HG03565 (cell line): ENCODE measurements at regions not wholly inside any gene's neighbourhood (a gene's known extent, or its start where the extent isn't known, plus 50 kb on each side); places are given as distances from the start of the nearest gene placed in this dataset.

Experiments used
- ATAC-seq: cut with Tn5 transposase; IDR thresholded peaks from one replicate; pipeline ENCODE4 v1.9.1; 2021; ENCODE audit warnings: mild to moderate bottlenecking, moderate library complexity; ENCODE audit not compliant: unreplicated experiment

DNA sequence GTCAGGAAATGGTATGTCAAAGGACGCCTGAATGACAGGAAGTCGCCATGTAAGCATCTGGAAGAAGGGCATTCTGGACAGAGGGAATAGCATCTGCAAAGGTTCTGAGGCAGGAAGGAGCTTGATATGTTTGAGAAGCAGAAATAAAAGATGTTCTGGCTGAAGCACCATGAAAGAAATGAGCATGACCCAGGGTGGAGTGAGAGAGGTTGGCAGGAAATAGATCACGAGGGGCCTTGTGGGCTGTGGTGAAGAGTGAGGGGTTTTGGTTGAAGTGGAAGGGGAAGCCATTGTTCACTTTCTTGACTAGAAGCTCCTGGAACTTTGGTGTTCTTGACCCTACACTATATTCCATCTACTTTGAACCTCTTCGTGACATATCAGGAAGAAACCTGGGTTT is 99.4 kb upstream of the PARP11 start:
- ATAC-seq, result no peak

- no peak for ATAC-seq
Observed at GRCh38 chr12:3968523-3968922, 95.3 kb upstream of the PARP11 start.

- no peak for ATAC-seq
Observed at GRCh38 chr12:3967556-3968160, 94.5 kb upstream of the PARP11 start.

GRCh38 chr12:3966376-3966775 is 93.2 kb upstream of the PARP11 start:
- ATAC-seq, result no peak

- ATAC-seq, result no peak
Observed at GRCh38 chr12:3965046-3965445, 91.8 kb upstream of the PARP11 start.

DNA sequence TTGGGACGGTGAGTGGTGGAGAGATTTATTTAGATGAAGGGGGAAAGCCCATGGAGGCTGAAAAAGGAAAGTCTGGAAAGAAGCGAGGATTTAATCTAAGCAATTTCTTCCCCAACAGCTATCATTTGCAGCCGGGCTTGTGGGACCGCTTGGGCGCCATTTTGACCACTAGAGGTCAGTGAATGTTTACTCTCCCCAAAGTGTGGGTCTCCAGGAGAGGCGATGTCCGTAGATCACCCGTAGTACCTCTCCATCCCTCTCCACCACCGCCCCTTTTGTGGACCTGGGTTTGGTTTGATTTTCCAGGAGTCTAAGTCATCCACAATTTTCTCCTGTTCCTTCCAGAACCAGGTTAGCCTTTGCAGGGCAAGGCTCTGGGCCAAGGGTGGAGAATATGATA is 91.2 kb upstream of the PARP11 start:
- ATAC-seq, result no peak

- no peak for ATAC-seq
Observed at GRCh38 chr12:3962631-3963483, 89.7 kb upstream of the PARP11 start.

DNA sequence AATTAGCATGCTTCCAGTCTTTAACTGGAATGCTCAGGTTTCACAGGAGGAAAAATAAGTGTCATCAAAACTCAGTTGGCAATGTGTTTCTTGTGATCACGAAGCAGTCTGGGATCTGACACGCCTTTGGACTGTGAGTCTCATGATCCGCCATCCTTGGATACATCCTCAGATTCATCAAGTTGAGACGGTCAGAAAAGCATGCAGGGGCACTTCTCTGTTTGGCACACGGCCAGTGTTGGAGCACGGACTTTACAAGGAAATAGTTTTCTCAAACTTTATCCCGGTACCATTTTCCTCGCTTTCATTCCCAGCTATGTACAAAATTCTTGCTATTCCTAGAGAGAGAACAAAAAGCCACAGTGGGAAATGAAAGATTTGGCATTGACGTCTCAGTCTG is 88.4 kb upstream of the PARP11 start:
- no peak for ATAC-seq

GRCh38 chr12:3959799-3960560 is 86.8 kb upstream of the PARP11 start:
- ATAC-seq, result no peak

DNA sequence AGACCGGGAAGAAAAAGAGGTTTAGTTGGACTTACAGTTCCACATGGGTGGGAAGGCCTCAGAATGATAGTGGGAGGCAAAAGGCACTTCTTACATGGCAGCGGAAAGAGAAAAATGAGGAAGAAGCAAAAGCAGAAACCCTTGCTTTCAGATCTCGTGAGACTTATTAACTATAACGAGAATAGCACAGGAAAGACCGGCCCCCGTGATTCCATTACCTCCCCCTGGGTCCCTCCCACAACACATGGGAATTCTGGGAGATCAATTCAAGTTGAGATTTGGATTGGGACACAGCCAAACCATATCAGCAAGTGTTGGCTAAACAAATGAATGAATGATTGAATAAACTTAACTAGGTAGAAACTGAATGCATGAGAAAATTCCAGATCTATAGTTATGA is 85.3 kb upstream of the PARP11 start:
- no peak for ATAC-seq

DNA sequence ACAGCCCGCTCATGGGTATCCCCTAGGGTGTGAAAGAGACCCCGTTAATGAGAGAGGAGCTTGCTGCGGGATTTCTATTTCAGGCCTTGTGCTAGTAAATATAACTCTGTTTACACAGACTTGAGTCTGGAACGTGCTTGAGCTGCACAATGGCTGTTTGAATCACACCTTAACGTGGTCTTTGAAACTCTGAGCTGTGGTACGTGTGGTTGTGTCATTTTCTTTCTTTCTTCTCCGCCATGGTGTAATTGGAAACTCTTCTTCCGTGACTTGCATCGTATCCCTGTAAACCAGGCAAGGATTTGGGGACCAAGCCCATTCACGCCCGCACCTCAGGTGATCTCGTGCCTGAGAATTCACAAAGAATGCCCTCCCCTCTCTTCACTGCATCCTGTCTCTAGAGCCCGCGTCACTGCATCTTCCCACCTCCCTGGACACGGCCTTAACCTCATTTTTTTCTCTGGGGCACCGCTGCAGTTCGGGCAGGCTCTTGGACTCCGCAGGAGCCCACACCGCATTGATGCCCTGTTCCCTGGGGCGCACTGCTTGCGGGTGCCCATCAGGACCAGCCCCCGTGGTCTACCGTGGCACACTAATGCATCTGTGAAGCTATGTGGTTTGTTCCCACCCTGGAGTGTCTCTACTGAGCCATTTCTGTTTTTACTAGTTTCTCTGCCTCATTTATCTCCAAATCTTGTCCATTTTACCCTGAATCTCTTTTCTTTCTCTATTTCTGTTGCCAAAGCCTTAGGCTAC is 78.4 kb upstream of the PARP11 start:
- no peak for ATAC-seq

GRCh38 chr12:3950714-3951320 is 77.6 kb upstream of the PARP11 start:
- ATAC-seq, result no peak

DNA sequence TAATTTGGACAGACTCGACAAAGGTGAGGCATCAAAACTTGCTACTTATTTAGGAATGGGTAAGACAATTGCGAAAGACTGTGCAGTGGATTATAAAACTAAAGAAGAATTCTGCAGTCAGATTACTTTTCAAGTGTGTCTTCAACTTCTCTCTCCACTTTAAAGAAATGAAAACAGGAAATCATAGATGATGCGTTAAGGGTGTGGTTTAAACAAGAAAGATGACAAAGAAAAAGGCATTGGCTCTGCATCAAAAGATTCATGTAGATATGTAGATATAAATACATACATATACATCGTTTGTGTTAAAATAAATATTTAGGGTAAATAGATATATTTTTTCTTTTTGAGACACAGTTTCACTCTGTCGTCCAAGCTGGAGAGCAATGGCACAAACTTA is 74.6 kb upstream of the PARP11 start:
- no peak for ATAC-seq

DNA sequence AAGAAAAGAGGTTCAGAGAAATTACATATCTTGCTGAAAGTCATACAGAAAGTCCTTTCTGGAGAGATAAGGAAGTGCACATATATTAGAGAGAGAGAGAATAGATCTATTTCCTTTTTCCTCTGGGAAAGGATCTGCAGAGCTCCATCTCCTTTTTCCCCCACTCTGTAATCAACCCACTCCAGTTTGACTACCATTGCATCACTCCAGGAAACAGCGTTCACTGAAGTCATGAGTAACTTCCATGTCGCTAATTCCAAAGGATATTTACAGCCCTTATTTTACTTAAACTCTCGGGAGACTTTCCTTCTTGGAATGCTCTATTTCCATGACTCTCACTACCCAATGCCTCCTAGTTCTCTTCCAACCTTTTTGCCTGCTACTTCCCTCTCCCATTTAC is 72.5 kb upstream of the PARP11 start:
- no peak for ATAC-seq

DNA sequence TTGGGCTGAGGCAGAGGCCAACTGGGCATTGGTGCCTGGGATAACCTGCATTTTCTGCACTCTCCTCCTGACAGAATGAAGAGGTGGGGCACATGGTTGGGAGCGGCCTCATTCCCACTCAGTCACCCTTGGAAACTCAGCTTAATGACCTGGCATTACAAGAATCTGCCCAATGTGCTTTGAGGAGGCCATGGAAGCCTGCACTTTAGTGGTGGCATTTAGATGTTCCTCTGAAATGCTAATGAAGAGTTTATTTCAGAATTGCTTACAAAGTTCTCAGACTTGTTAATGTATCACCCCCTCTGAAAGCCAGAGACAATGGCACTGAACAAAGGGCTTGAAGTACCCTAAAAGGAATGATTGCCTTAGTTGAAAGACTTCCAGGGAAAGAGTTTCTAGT is 71.4 kb upstream of the PARP11 start:
- no peak for ATAC-seq

- no peak for ATAC-seq
Observed at GRCh38 chr12:3938042-3938544, 64.9 kb upstream of the PARP11 start.

GRCh38 chr12:3935078-3935477 is 61.9 kb upstream of the PARP11 start:
- no peak for ATAC-seq

DNA sequence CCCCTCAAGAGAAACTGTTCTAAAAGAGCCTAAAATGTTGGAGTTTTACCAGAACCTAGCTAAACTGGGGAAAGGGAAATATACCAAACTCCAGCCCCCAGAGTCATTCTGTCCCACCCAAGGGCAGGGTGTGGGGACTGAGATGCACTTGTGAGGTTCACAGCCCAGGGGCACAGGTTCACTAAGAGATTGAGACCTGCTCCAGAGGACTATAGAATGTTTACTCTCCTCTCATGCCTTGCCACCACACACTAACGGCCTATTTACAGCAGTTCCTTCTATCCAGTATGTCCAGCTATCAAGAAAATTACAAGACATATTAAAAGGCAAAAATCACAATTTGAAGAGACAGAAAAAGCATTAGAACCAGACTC is 60.6 kb upstream of the PARP11 start:
- ATAC-seq, result no peak

- ATAC-seq, result no peak
Observed at GRCh38 chr12:3933074-3933818, 60.0 kb upstream of the PARP11 start.

DNA sequence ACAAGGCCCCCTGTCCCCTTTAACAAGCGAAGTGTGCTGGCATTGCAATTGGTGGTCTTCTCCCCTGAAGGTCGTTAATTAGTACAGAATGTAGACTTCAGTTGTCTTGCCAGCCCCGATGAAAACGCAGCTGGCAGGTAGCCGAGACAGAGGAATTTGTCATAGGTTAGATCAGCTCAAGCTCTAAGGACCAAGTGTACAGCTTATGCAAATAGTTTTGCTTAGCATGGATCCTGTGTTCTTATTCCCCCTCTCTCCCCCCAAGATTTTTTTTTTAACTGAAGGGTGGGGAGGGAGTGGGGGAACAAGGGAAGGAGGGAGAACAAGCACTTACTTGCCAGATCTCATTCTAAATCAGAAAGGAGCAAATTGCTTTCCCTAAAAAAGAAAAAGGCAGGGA is 58.6 kb upstream of the PARP11 start:
- no peak for ATAC-seq
